Peyer's patch (tissue), 4 donors: ENCODE measurements at regions not wholly inside any gene's neighbourhood (a gene's known extent, or its start where the extent isn't known, plus 50 kb on each side); places are given as distances from the start of the nearest gene placed in this dataset.

Experiments used
- CTCF ChIP-seq, 6 experiments: fragments of 450-650 bp in 4 of 6; fragments of 200-600 bp in 2 of 6; sonication (generic) in 1 of 6; IDR thresholded peaks; one replicate each; pipeline ENCODE4 v1.5.1; 2017 to 2019; ENCODE audit warnings: antibody characterized with exemption in 6 of 6, mild to moderate bottlenecking in 3 of 6, moderate library complexity in 1 of 6
- POLR2A ChIP-seq, 2 donors: fragments of 450-650 bp; IDR thresholded peaks; one replicate each; pipeline ENCODE4 v1.5.1; 2017; ENCODE audit warnings: antibody characterized with exemption in 2 of 2, mild to moderate bottlenecking in 2 of 2, moderate library complexity in 2 of 2

DNA sequence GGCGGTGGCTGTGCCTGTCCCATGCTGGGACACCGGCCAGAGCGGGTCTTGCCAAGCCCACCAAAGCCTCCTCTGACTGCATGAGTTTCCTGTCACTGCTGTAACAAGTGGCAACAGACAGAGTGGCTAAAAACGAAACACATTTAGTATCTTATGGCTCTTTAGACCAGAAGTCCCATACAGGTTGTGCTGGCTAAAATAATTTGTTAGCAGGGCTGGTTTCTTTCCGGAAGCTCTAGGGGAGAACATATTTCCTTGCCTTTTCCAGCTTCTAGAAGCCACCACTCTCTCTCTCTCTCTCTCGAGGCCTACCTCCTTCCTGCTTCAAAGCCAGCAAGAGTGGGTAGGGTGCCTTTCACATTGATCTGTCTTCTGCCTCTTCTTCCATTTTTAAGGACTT lies 171.6 kb upstream of the PLPP4 start:
- TF ChIP-seq CTCF (IDR thresholded peaks at IDR 0.05) (no peak), POLR2A (IDR thresholded peaks at IDR 0.05) (no peak)
